Ramos (cell line): ENCODE measurements at regions not wholly inside any gene's neighbourhood (a gene's known extent, or its start where the extent isn't known, plus 50 kb on each side); places are given as distances from the start of the nearest gene placed in this dataset.
"Not testable (repeated sequence)": the region's sequence is repeated elsewhere in the genome, so short reads cannot be mapped to it uniquely, and the experiment has no call there.

Source experiments
- in situ Hi-C: fragments of 300-500 bp; cut with MboI; formaldehyde crosslinking; loops from one replicate; pipeline ENCODE4 v1.14.3; 2022; ENCODE audit warnings: low sequenced_read_pairs; ENCODE audit not compliant: unreplicated experiment

DNA sequence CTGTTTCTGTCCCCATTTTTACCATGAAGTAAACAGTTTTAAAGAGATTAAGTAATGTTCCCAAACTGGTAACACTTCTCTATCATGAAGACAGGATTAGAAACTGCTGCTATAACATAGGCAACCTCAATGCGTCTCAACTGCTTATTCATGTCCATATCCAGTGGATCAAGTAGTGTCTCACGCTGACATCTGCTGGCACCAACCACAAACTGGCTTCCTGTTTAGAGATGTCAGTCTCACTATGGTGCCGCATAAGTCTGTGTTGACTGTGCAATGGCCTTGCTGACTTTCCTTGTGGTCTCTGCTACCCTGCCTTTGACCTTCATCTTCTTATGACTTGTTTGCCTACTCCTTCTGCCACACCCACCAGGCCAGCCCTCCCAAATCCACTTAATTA lies 369.6 kb upstream of the DPP6 start:
- in situ Hi-C loops: no loop called here

- in situ Hi-C loops: no loop called here
Measured at GRCh38 chr7:153696242-153696641, 356.0 kb upstream of the DPP6 start.

DNA sequence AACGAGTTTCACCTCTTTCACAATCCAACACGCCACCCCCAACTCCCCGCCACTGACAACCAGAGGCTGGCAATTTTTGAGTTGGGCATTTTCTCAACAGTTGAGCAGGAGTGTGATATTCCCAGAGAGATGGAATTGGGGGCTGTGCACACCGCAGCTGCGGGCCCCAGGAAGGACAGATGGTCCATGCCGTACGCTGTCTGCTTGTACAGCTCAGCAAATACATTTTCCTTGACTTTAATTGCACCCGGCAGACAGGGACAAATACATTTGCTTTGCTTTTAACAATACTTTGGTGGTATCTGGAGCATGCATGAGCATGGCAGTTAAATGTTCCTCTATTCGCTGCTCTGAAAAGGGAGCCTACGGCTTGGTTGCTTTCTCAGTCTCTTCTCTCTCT lies 354.2 kb upstream of the DPP6 start:
- in situ Hi-C loops: no loop called here

- in situ Hi-C loops: no loop called here
Measured at GRCh38 chr7:153701678-153702077, 350.5 kb upstream of the DPP6 start.

- in situ Hi-C loops: not testable (repeated sequence)
Measured at GRCh38 chr7:153723892-153724291, 328.3 kb upstream of the DPP6 start.

DNA sequence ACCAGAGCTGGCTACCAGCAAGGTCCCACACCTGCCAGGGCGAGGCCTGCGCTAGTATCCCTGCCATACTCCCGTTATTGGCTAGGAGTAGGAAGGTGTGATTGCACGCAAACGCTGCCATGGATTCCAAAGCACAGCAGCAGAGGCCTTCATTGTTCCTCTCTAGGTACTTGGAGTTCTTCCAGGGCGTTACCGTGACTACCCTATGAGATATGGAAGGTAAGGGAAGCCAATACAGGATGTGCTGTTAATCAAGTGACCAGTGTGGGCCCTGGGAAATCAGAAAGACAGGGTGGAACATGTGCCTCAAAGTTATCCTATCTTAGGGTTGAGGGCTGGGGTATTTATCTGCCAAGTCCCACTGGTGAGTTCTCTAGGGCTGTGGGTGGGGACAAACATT lies 320.7 kb upstream of the DPP6 start:
- in situ Hi-C loops: not testable (repeated sequence)

DNA sequence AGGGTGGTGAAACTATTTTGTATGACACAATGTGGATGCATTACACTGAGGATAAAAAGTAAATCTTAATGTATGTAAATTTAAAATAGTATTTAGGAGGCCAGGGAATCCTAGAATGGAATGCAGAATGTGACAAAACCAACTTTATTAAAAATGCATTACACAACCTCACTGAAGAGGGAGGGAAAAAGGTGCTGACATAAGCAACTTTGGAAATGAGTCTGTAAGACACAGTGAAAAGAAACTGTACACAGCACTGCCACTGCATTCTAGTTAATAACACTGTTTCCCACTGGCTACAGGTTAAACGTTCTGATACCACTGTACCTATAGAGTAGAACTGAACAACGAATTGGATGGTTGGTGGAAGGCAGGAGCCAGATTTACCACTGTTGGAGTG lies 308.8 kb upstream of the DPP6 start:
- in situ Hi-C loops: not testable (repeated sequence)

- in situ Hi-C loops: not testable (repeated sequence)
Measured at GRCh38 chr7:153747969-153748368, 304.2 kb upstream of the DPP6 start.

GRCh38 chr7:153748885-153749284 lies 303.3 kb upstream of the DPP6 start:
- in situ Hi-C loops: not testable (repeated sequence)

- in situ Hi-C loops: not testable (repeated sequence)
Measured at GRCh38 chr7:153765869-153766268, 286.3 kb upstream of the DPP6 start.

DNA sequence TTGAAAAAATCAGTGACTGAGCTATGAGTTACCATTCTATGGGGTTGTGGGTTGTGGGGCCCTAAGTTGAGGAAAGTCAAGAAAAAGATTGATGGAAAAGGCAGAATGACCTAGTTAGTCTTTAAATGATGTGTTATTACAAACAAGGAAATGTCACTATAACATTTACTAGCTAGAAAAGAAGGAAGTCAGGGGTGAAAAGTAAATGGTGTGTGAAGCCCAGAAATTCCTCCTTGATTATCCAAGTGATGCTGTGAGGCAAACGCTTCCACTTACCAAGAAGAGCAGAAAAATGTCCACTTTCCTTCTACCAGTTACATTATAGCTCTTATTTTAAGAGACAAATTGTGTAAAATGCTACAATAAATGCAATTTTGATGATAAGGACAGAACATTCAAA lies 285.3 kb upstream of the DPP6 start:
- in situ Hi-C loops: not testable (repeated sequence)

- in situ Hi-C loops: no loop called here
Measured at GRCh38 chr7:153772966-153773365, 279.2 kb upstream of the DPP6 start.

DNA sequence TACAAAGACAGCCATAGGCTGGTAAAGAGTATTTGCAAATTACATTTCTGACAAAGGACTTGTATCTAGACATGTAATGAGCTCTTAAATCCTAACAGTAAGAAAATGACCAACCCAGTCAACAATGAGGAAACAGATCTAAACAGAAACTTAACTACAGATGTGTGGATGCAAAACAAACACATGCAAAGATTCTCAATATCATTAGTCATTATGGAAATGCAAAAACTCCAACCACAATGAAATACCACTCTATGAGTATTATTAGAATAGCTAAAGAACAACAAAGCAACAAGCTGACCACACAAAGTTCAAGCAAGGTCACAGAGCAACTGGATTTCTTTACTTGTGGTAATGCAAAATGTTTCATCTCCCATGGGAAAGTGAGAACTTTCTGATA lies 275.3 kb upstream of the DPP6 start:
- in situ Hi-C loops: not testable (repeated sequence)

- in situ Hi-C loops: not testable (repeated sequence)
Measured at GRCh38 chr7:153797363-153797762, 254.8 kb upstream of the DPP6 start.

DNA sequence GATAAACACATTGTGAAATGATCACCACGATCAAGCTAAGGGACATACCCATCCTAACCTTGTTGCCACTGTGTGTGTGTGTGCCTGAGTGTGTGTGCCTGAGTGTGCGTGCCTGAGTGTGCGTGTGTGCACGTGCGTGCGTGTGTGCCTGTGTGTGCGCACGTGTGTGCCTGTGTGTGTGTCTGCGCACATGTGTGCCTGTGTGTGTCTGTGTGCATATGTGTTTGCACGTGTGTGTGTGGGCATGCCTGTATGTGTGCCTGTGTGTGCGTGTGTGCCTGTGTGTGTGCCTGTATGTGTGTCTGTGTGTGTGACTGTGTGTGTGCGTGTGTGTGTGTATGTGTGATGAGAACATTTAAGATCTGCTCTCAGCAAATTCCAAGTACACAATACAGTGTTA lies 244.1 kb upstream of the DPP6 start:
- in situ Hi-C loops: no loop called here

DNA sequence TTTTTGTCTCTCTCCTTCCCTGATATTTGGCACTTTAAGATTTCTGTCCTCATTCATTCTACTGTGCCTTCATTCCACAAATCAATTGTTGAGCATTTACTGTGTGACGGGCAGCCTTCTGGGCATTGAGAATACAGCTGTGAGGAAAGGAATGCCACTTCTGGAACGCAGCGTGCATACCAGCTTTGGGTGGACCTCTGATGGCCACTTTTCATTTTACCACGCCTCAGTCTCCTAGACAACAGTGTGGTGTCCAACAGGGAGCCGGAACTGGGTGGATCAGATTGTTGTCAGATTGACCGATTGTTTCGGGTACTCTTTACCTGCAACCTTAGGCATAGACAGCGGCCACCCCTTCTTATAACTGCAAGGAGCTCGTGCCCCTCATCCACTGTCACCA lies 222.7 kb upstream of the DPP6 start:
- in situ Hi-C loops: no loop called here

GRCh38 chr7:153832160-153832559 lies 220.0 kb upstream of the DPP6 start:
- in situ Hi-C loops: no loop called here

DNA sequence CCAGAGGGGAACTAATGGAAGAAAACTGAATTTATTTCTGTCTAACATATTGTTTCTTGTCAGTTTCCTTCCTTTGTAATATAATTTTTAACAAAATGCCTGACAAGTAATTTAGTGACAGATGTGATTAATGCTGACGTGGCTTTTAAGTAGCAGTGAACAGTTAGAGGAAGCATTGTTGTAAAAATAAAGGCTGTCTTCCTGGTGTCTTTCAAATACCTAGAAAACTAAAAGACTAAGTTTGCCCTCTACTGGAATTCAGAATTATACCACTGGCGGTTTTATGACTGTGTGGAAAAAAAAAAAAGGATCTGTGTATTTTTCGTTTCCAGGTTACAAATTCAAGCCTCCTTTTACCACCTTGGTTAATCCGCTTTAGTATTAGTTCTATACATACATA lies 217.1 kb upstream of the DPP6 start:
- in situ Hi-C loops: no loop called here

DNA sequence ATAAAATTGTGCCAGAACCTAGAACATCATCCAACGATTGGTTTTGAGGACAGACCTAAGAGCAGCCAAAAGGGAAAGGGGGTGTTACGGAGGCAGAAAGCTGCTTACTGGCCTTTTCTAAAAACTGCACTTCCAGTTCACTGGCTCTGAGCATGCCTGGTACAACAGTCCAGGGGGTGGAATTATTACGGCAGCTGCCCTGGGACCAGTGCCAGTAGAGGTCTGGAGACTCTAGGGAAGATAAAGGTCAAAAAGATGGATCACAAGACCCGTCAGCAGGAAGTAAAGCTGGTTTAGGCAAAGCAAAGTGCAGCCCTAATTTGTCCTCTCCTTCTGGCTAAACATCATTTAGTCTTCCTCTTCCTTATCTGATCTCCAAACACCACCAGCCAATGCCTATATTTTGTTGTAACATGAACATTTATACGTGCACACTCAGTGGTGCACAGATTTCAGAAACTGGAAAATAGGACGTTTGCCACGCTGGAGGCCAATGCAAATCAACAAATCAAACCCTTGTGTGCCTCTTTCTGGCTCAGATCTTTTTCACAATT lies 216.4 kb upstream of the DPP6 start:
- in situ Hi-C loops: no loop called here

DNA sequence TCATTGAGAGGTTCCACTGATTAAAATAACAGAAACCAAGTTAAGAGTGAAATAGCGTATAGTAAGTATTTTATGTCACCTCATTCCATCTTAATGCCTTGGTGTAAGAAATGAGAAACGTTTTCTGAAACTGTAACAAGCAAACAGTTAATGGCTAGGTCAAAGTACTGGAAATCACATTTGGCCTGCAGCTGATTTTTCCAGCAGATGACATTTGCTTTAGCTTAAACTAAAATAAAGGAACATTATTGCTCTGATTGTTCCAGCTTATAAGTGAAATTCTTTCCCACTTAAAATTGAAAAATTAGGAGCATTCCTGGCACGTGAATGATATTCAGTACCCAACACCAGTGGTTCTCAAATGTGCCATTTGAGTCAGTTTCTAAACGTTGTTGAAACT lies 213.6 kb upstream of the DPP6 start:
- in situ Hi-C loops: no loop called here

- in situ Hi-C loops: no loop called here
Measured at GRCh38 chr7:153840861-153841260, 211.3 kb upstream of the DPP6 start.

- in situ Hi-C loops: no loop called here
Measured at GRCh38 chr7:153847828-153848227, 204.4 kb upstream of the DPP6 start.

DNA sequence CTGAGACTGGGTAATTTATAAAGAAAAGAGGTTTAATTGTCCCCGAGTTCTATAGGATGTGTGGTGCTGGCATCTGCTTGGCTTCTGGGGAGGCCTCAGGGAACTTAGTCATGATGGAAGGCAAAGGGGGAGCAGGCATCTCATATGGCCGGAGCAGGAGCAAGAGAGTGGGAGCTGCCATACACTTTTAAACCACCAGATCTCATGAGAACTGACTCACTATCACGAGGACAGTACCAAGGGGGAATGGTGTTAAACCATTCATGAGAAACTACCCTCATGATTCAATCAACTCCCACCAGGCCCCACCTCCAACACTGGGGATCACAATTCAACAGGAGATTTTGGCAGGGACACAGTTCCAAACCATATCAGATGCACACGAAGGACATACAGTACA lies 199.9 kb upstream of the DPP6 start:
- in situ Hi-C loops: no loop called here
